Right renal pelvis (tissue), 4 donors: ENCODE measurements at regions not wholly inside any gene's neighbourhood (a gene's known extent, or its start where the extent isn't known, plus 50 kb on each side); places are given as distances from the start of the nearest gene placed in this dataset.

ENCODE experiments used
- DNase-seq, 4 donors: peaks; one replicate each; pipeline ENCODE4 v3.0.0-alpha.2; 2013; ENCODE audit warnings: low read depth in 4 of 4, low spot score in 3 of 4, missing footprints in 1 of 4

- DNase-seq, result no peak
Measured at GRCh38 chr9:101795147-101795546, 56.7 kb upstream of the GRIN3A start.

GRCh38 chr9:101792475-101792874, 54.0 kb upstream of the GRIN3A start:
- no peak for DNase-seq

GRCh38 chr9:101791938-101792337, 53.5 kb upstream of the GRIN3A start:
- peak; percentile 29 to 38 (median 34) for DNase-seq

- no peak for DNase-seq
Measured at GRCh38 chr9:101791533-101791932, 53.1 kb upstream of the GRIN3A start.
